NCI-H345 (cell line): ENCODE measurements at regions not wholly inside any gene's neighbourhood (a gene's known extent, or its start where the extent isn't known, plus 50 kb on each side); places are given as distances from the start of the nearest gene placed in this dataset.
A peak's percentile ranks its signal among the peaks of the same experiment; 100 is the strongest.
"Not testable (repeated sequence)": the region's sequence is repeated elsewhere in the genome, so short reads cannot be mapped to it uniquely, and the experiment has no call there.

Experiments
- DNase-seq: peaks from one replicate; lab custom pipeline; 2025; lab: John Stamatoyannopoulos, UW

GRCh38 chr10:114872519-114873087 lies 51.0 kb downstream of the FHIP2A start:
- DNase-seq: no peak

DNA sequence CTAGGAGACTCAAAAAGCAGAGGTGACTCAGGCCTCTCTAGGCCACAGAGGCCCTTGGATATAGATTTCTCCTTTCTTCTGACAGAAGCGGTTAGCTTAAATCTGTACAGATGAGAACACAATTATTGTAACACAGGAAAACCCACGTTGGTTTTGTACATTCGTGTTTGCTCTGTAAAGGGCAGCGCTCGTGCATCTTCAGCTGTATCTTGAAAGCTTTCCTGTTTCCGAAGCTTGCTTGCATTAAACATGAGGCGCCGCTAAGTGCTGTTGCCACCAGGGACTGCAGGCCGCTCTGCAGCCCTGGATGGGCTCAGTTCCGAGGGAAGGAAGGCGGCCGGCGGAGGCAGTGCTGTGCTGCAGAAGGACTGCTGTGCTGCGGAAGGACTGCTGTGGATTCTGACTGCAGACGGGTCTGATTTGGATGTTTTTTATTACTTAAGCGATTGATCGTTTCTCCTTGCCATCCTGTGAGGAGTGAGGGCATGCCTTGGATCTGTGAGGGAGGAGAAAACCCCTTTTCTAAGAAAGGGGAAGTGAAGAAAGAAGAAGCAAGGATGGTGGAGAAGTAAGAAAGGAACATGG lies 53.3 kb downstream of the FHIP2A start:
- no peak for DNase-seq

GRCh38 chr10:114875590-114876081 lies 54.1 kb downstream of the FHIP2A start:
- DNase-seq: not testable (repeated sequence)

DNA sequence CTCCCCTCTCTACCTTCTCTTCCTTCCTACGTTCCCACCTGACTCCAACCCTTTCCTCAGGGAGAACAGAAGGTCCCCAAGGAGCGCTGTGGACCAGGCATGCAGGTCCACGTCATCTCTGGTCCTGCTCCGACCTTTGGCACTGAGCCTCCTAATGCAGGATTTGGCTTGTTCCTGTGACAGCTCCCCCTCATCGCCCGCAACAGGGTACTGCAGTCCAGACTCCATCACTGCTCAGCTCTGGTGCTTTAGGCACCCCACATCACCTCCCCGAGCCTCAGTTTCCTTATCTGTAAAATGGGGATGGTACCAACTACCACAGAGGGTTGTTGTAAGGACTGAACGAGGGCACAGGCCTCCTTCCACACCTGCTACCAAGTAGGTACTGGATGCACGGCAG lies 54.6 kb downstream of the FHIP2A start:
- DNase-seq: no peak

DNA sequence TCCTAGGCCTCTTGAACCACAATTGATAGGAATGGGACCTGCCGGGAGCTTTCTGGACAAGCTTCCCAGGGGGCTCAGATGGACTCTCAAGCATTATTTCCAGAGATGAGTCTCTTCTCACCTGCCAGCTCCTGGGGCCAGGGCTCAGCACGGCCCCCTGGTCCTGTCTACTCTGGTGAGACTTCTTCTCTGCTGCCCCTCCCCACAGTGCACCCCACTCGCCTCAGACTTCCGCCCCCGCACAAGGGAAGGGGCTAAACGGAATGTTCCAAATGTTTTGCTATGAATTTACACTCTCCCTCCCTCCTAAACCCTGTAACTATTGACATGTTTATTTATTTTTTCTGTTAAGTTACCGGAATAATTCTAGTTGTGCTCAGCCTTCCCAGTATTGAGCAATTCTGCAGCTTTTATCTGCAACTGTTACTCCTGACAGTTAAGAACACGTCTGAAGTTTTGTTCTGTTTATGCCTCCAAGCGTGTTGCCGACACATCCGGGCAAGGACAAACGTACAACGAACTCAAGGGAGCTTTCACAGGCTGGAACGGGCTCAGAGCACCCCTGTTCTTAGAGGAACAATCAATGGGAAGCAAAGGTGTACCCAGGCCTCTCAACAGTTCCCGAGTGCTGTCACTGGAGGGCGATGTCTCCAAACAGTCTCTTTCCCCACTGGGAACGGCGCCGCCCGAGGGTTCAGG lies 55.2 kb downstream of the FHIP2A start:
- DNase-seq: peak; percentile 48

GRCh38 chr10:114877301-114877644 lies 55.7 kb downstream of the FHIP2A start:
- DNase-seq: no peak

DNA sequence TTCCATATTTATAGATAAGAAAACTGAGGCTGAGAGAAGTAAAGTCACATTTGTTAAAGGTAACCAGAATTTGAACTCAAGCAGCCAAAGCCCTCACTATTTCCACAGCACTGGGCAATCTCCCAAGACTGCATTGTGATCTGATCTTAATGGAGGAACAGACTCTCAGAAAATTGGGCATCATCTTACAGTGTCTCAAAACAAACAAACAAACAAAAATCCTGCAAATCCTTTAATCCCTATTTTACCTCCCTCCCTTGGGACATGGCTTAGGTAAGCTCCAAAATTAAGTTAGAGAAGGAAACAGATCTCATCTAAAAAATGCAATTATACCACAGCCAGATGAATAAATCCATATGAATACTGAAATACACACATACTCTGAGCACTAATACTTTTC lies 57.5 kb downstream of the FHIP2A start:
- no peak for DNase-seq

DNA sequence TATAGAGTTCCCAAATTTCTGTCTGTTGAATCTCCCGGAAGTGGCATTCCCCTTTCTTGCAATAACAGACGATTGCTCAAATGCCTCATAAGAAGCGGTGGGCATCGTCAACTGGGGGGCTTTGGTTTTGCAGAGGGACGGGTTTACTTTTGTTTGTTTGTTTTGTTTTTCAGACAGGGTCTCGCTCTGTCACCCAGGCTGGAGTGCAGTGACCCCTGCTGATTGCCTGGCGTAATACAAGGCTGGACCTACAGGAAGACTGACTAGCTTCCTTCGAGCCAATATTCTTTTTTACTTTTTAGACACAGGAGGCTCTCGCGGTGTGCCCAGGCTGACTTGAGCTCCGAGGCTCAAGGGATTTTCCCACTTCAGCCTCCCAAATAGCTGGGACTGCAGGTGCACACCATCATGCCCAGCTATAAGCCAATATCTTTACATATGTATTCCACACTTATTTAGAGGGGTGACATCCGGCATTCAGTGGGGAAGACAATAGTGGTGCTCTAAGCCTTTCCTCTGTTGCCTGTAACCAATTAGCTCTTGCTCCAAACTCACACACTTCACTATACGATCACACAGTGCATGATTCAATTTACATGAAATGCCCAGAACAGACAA lies 58.1 kb downstream of the FHIP2A start:
- no peak for DNase-seq

DNA sequence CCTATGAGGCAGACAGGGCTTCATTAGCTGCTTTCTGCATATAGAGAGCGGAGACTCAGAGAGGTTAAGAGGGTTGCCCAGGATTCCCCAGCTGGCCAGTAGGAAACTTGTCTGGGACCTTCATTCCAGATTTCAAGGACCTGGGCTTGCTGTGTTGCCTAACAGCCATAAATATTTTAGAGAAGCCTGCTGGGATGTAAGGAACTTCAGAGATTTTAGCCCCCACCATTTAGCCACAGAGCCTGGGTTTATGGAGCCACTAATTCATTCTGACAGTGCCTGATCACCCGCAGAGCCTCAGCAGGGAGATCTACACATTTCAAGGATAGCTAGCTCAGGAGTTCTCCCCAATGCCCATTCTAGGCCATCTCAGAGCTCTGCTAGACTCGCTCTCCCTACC lies 56.6 kb upstream of the TRUB1 start:
- no peak for DNase-seq

GRCh38 chr10:114881901-114882300 lies 56.1 kb upstream of the TRUB1 start:
- no peak for DNase-seq

DNA sequence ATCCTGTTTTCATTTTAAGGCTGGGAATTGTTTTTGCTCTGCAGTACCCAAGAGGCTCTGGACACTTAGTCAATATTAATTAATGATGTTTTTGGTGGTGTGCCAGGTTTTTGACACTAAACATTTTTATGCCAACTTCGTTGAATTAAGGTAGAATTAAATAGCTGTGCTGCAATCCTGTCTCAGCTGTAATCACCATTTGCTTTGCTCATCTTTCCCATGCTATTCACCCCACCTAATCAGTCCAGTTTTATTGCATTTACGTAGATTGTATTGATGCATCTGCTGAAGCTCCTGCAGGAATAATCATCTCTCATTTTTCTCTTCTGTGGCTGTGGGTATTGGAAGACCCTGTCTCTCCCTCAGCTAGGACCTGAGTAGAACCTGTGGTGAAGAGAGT lies 52.6 kb upstream of the TRUB1 start:
- no peak for DNase-seq
